ENCODE measurements at regions not wholly inside any gene's neighbourhood (a gene's known extent, or its start where the extent isn't known, plus 50 kb on each side); places are given as distances from the start of the nearest gene placed in this dataset.

GRCh38 chr9:96168882-96169281 lies 133.1 kb downstream of the HSD17B3 start:
- H4K20me1 ChIP-seq (ENCODE audit: insufficient read depth, low read length, poor library complexity, severe bottlenecking), result no peaks in the 10 kb centered on the region
- H3K9me3 ChIP-seq (ENCODE audit: insufficient read depth, low read depth, low read length), result no peaks in the 10 kb centered on the region
- no peaks in the 10 kb centered on the region for H3F3A ChIP-seq (ENCODE audit: low read depth)
- no peaks in the 10 kb centered on the region for H3K9me2 ChIP-seq (replicated peaks; ENCODE audit: low read depth, low read length)
- peaks cover 38% of the 10 kb centered on the region for H3K27me3 ChIP-seq (ENCODE audit: insufficient read depth, low read length, poor library complexity, severe bottlenecking)
- H3K79me2 ChIP-seq (ENCODE audit: insufficient read depth, low read length), result no peaks in the 10 kb centered on the region
- no peak overlapping the region for H3K4me3 ChIP-seq (ENCODE audit: low read length, poor library complexity, severe bottlenecking)
- H3K9ac ChIP-seq (ENCODE audit: low read depth, low read length, poor library complexity, severe bottlenecking), result no peak overlapping the region
- TF ChIP-seq CTCF (conservative IDR thresholded peaks at IDR 0.05; ENCODE audit: low read length) (no peak), EZH2phosphoT487 (IDR thresholded peaks at IDR 0.05; ENCODE audit: borderline replicate concordance) (no peak)
- H3K4me1 ChIP-seq (ENCODE audit: insufficient read depth, low read length, poor library complexity, severe bottlenecking), result no peaks in the 10 kb centered on the region
- H3K36me3 ChIP-seq (ENCODE audit: insufficient read depth, low read length), result no peaks in the 10 kb centered on the region
- no peak overlapping the region for H3K4me2 ChIP-seq (ENCODE audit: low read depth, low read length, poor library complexity, severe bottlenecking)
- H2AFZ ChIP-seq (ENCODE audit: low read length), result no peak overlapping the region

GRCh38 chr9:96167011-96167410 lies 135.0 kb downstream of the HSD17B3 start:
- H3K4me1 ChIP-seq (ENCODE audit: insufficient read depth, low read length, poor library complexity, severe bottlenecking), result no peaks in the 10 kb centered on the region
- no peak overlapping the region for H3K9ac ChIP-seq (ENCODE audit: low read depth, low read length, poor library complexity, severe bottlenecking)
- H2AFZ ChIP-seq (ENCODE audit: low read length), result no peak overlapping the region
- peaks cover 57% of the 10 kb centered on the region for H3K27me3 ChIP-seq (ENCODE audit: insufficient read depth, low read length, poor library complexity, severe bottlenecking)
- TF ChIP-seq EZH2phosphoT487 (IDR thresholded peaks at IDR 0.05; ENCODE audit: borderline replicate concordance) (no peak), CTCF (conservative IDR thresholded peaks at IDR 0.05; ENCODE audit: low read length) (no peak)
- H3F3A ChIP-seq (ENCODE audit: low read depth), result no peaks in the 10 kb centered on the region
- H3K4me2 ChIP-seq (ENCODE audit: low read depth, low read length, poor library complexity, severe bottlenecking), result no peak overlapping the region
- H3K79me2 ChIP-seq (ENCODE audit: insufficient read depth, low read length), result no peaks in the 10 kb centered on the region
- H3K4me3 ChIP-seq (ENCODE audit: low read length, poor library complexity, severe bottlenecking), result no peak overlapping the region
- no peaks in the 10 kb centered on the region for H3K36me3 ChIP-seq (ENCODE audit: insufficient read depth, low read length)
- H3K9me2 ChIP-seq (replicated peaks; ENCODE audit: low read depth, low read length), result no peaks in the 10 kb centered on the region
- H4K20me1 ChIP-seq (ENCODE audit: insufficient read depth, low read length, poor library complexity, severe bottlenecking), result no peaks in the 10 kb centered on the region
- H3K9me3 ChIP-seq (ENCODE audit: insufficient read depth, low read depth, low read length), result no peaks in the 10 kb centered on the region

- no peaks in the 10 kb centered on the region for H3K9me3 ChIP-seq (ENCODE audit: insufficient read depth, low read depth, low read length)
- TF ChIP-seq EZH2phosphoT487 (IDR thresholded peaks at IDR 0.05; ENCODE audit: borderline replicate concordance), result no peak
- no peak for TF ChIP-seq CTCF (conservative IDR thresholded peaks at IDR 0.05; ENCODE audit: low read length)
Observed at GRCh38 chr9:96164268-96164683, 137.7 kb downstream of the HSD17B3 start.

More at GRCh38 chr9:96164268-96164683, 137.7 kb downstream of the HSD17B3 start:
- H3K4me2 ChIP-seq (ENCODE audit: low read depth, low read length, poor library complexity, severe bottlenecking), result no peak overlapping the region
- no peak overlapping the region for H3K4me3 ChIP-seq (ENCODE audit: low read length, poor library complexity, severe bottlenecking)
- H3F3A ChIP-seq (ENCODE audit: low read depth), result no peaks in the 10 kb centered on the region
- no peak overlapping the region for H2AFZ ChIP-seq (ENCODE audit: low read length)
- no peaks in the 10 kb centered on the region for H3K79me2 ChIP-seq (ENCODE audit: insufficient read depth, low read length)
- peaks cover 5% of the 10 kb centered on the region for H3K4me1 ChIP-seq (ENCODE audit: insufficient read depth, low read length, poor library complexity, severe bottlenecking)
- H3K9me2 ChIP-seq (replicated peaks; ENCODE audit: low read depth, low read length), result no peaks in the 10 kb centered on the region
- no peaks in the 10 kb centered on the region for H3K36me3 ChIP-seq (ENCODE audit: insufficient read depth, low read length)
- H3K9ac ChIP-seq (ENCODE audit: low read depth, low read length, poor library complexity, severe bottlenecking), result no peak overlapping the region
- H4K20me1 ChIP-seq (ENCODE audit: insufficient read depth, low read length, poor library complexity, severe bottlenecking), result no peaks in the 10 kb centered on the region
- peaks cover 77% of the 10 kb centered on the region for H3K27me3 ChIP-seq (ENCODE audit: insufficient read depth, low read length, poor library complexity, severe bottlenecking)

Data from Loucy (cell line).